KOPT-K1 (cell line): ENCODE measurements at regions not wholly inside any gene's neighbourhood (a gene's known extent, or its start where the extent isn't known, plus 50 kb on each side); places are given as distances from the start of the nearest gene placed in this dataset.

Experiments used
- H3K27ac ChIP-seq: fragments of 200-600 bp; sonication (generic); 2 replicates; pipeline ENCODE4 v1.5.1; 2016; ENCODE audit warnings: antibody characterized with exemption, mild to moderate bottlenecking, low read depth, low read length; ENCODE audit not compliant: poor library complexity, severe bottlenecking
- H3K36me3 ChIP-seq: fragments of 200-600 bp; sonication (generic); 2 replicates; pipeline ENCODE4 v1.5.1; 2017; ENCODE audit warnings: antibody characterized with exemption, mild to moderate bottlenecking, low read length, moderate library complexity; ENCODE audit not compliant: insufficient read depth
- H3K9me3 ChIP-seq: fragments of 200-600 bp; sonication (generic); 2 replicates; pipeline ENCODE4 v1.5.1; 2017; ENCODE audit warnings: antibody characterized with exemption, low read length, mild to moderate bottlenecking; ENCODE audit not compliant: insufficient read depth, poor library complexity, severe bottlenecking

GRCh38 chr12:4009979-4010704 lies 136.9 kb upstream of the PARP11 start:
- Histone ChIP-seq H3K36me3 (no peaks in the 10 kb centered on the region), H3K9me3 (no peaks in the 10 kb centered on the region), H3K27ac (no peak overlapping the region)

- Histone ChIP-seq H3K9me3 (peaks cover 9% of the 10 kb centered on the region), H3K36me3 (no peaks in the 10 kb centered on the region), H3K27ac (no peak overlapping the region)
Observed at GRCh38 chr12:4006743-4007142, 133.5 kb upstream of the PARP11 start.

GRCh38 chr12:4005851-4006430 lies 132.7 kb upstream of the PARP11 start:
- no peak overlapping the region for H3K27ac ChIP-seq
- H3K36me3 ChIP-seq, result no peaks in the 10 kb centered on the region
- peaks cover 17% of the 10 kb centered on the region for H3K9me3 ChIP-seq

- Histone ChIP-seq H3K36me3 (no peaks in the 10 kb centered on the region), H3K27ac (no peak overlapping the region), H3K9me3 (peaks cover 22% of the 10 kb centered on the region)
Observed at GRCh38 chr12:4003576-4003975, 130.4 kb upstream of the PARP11 start.

GRCh38 chr12:4002601-4003000 lies 129.4 kb upstream of the PARP11 start:
- H3K36me3 ChIP-seq, result no peaks in the 10 kb centered on the region
- no peak overlapping the region for H3K27ac ChIP-seq
- H3K9me3 ChIP-seq, result peaks cover 22% of the 10 kb centered on the region

- Histone ChIP-seq H3K27ac (no peak overlapping the region), H3K36me3 (no peaks in the 10 kb centered on the region), H3K9me3 (peaks cover 22% of the 10 kb centered on the region)
Observed at GRCh38 chr12:4001841-4002240, 128.6 kb upstream of the PARP11 start.

- no peak overlapping the region for H3K27ac ChIP-seq
- no peaks in the 10 kb centered on the region for H3K36me3 ChIP-seq
Observed at GRCh38 chr12:4001031-4001430, 127.8 kb upstream of the PARP11 start.

GRCh38 chr12:3999904-4000303 lies 126.7 kb upstream of the PARP11 start:
- Histone ChIP-seq H3K9me3 (peaks cover 22% of the 10 kb centered on the region), H3K36me3 (no peaks in the 10 kb centered on the region), H3K27ac (no peak overlapping the region)

More at GRCh38 chr12:4001031-4001430, 127.8 kb upstream of the PARP11 start:
- H3K9me3 ChIP-seq, result peaks cover 22% of the 10 kb centered on the region

GRCh38 chr12:3998968-3999792 lies 126.0 kb upstream of the PARP11 start:
- no peak overlapping the region for H3K27ac ChIP-seq
- H3K9me3 ChIP-seq, result peaks cover 22% of the 10 kb centered on the region
- H3K36me3 ChIP-seq, result no peaks in the 10 kb centered on the region

GRCh38 chr12:3998397-3998796 lies 125.2 kb upstream of the PARP11 start:
- H3K9me3 ChIP-seq, result peaks cover 22% of the 10 kb centered on the region
- no peak overlapping the region for H3K27ac ChIP-seq

GRCh38 chr12:3996322-3996721 lies 123.1 kb upstream of the PARP11 start:
- no peak overlapping the region for H3K27ac ChIP-seq
- no peaks in the 10 kb centered on the region for H3K36me3 ChIP-seq
- peaks cover 8% of the 10 kb centered on the region for H3K9me3 ChIP-seq

More at GRCh38 chr12:3998397-3998796, 125.2 kb upstream of the PARP11 start:
- H3K36me3 ChIP-seq, result no peaks in the 10 kb centered on the region

GRCh38 chr12:3995306-3995705 lies 122.1 kb upstream of the PARP11 start:
- no peak overlapping the region for H3K27ac ChIP-seq
- H3K9me3 ChIP-seq, result no peaks in the 10 kb centered on the region
- no peaks in the 10 kb centered on the region for H3K36me3 ChIP-seq

GRCh38 chr12:3994500-3994899 lies 121.3 kb upstream of the PARP11 start:
- Histone ChIP-seq H3K36me3 (no peaks in the 10 kb centered on the region), H3K27ac (no peak overlapping the region), H3K9me3 (no peaks in the 10 kb centered on the region)

GRCh38 chr12:3992945-3993344 lies 119.7 kb upstream of the PARP11 start:
- H3K36me3 ChIP-seq, result no peaks in the 10 kb centered on the region
- H3K27ac ChIP-seq, result no peak overlapping the region
- H3K9me3 ChIP-seq, result no peaks in the 10 kb centered on the region

GRCh38 chr12:3991798-3992580 lies 118.8 kb upstream of the PARP11 start:
- H3K9me3 ChIP-seq, result no peaks in the 10 kb centered on the region

More at GRCh38 chr12:3991798-3992580, 118.8 kb upstream of the PARP11 start:
- Histone ChIP-seq H3K36me3 (no peaks in the 10 kb centered on the region), H3K27ac (no peak overlapping the region)
